Adrenal gland (tissue), 5 donors: ENCODE measurements at regions not wholly inside any gene's neighbourhood (a gene's known extent, or its start where the extent isn't known, plus 50 kb on each side); places are given as distances from the start of the nearest gene placed in this dataset.

Source experiments
- CTCF ChIP-seq, 6 experiments: fragments of 450-650 bp in 4 of 6; fragments of 200-600 bp in 2 of 6; sonication (generic) in 1 of 6; IDR thresholded peaks; 1 replicate in 5 of 6; 2 replicates in 1 of 6; pipeline versions ENCODE4 v1.5.1 to v1.8.0; 2016 to 2021; ENCODE audit warnings: antibody characterized with exemption in 6 of 6, mild to moderate bottlenecking in 2 of 6, moderate library complexity in 1 of 6
- POLR2A ChIP-seq, 2 donors: fragments of 450-650 bp; IDR thresholded peaks; one replicate each; pipeline ENCODE4 v1.6.1; 2017; ENCODE audit warnings: antibody characterized with exemption in 2 of 2, mild to moderate bottlenecking in 2 of 2, moderate library complexity in 1 of 2
- donor health status: DM: no; HTN: no; CAD: no.

DNA sequence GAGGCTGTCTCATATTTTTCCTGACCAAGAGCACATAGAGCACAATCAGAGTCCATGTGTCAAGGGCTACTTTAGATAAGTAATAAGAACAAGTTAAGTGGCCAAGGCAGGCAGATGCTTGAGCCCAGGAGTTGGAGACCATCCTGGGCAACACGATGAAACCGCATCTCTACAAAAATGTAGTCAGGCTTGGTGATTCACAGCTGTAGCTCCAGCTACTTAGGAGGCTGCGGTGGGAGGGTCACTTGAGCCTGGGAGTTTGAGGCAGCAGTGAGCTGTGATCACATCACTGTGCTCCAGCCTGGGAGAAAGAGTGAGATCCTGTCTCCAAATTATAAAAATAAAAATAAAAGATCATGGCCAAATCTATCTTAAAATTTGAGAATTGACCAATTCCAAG, 767.9 kb upstream of the CTNND2 start:
- TF ChIP-seq POLR2A (IDR thresholded peaks at IDR 0.05) = no peak
- no peak for TF ChIP-seq CTCF (IDR thresholded peaks at IDR 0.05)
